Mucosa of stomach (tissue), 1 donor: ENCODE measurements at regions not wholly inside any gene's neighbourhood (a gene's known extent, or its start where the extent isn't known, plus 50 kb on each side); places are given as distances from the start of the nearest gene placed in this dataset.
"Not testable (repeated sequence)": the region's sequence is repeated elsewhere in the genome, so short reads cannot be mapped to it uniquely, and the experiment has no call there.

Experiments used
- H3K27me3 ChIP-seq: one replicate; pipeline ENCODE4 v1.7.0; 2013; ENCODE audit warnings: mild to moderate bottlenecking, low read length; ENCODE audit not compliant: control insufficient read depth, insufficient read depth
- H3K36me3 ChIP-seq: one replicate; pipeline ENCODE4 v1.7.0; 2013; ENCODE audit warnings: low read length; ENCODE audit not compliant: control insufficient read depth, insufficient read depth
- H3K4me1 ChIP-seq: one replicate; pipeline ENCODE4 v1.7.0; 2013; ENCODE audit warnings: mild to moderate bottlenecking, low read length; ENCODE audit not compliant: control insufficient read depth, insufficient read depth
- H3K4me3 ChIP-seq: one replicate; pipeline ENCODE4 v1.7.0; 2013; ENCODE audit warnings: low read length
- H3K9ac ChIP-seq: one replicate; pipeline ENCODE4 v1.7.0; 2013; ENCODE audit warnings: mild to moderate bottlenecking, low read length, moderate library complexity
- H3K9me3 ChIP-seq: one replicate; pipeline ENCODE4 v1.7.0; 2013; ENCODE audit warnings: mild to moderate bottlenecking, low read length, moderate library complexity; ENCODE audit not compliant: control insufficient read depth
- donor health status: Pancreatic carcinoma.

DNA sequence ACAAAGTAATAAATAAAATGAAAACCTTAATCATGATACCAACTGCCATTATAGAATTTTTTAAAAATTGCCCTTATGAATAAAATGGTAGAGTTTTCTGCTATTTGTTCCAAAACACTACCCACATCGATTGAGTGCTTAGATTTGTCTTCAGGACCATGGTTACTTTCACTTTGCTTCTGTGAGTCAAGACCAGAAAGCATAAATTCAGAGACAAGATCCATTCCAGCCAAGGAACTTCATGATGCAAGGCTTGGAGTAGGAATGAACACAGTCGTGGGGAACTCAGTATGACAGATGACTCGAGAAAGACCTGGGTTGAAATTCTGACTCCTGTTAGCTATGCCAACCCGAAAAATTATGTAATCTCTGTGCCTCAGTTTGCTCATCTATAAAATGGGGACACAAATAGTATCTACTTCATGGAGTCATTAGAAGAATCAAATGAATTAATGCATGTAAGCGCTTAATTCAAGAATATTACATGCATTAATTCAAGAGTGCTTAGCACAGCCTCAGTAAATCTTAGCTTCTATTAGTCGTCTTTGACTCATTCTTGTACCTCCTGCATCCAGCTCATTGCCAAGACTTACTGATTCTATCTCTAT, 72.5 kb upstream of the MYLIP start:
- Histone ChIP-seq H3K4me3 (no peak overlapping the region), H3K27me3 (no peaks in the 10 kb centered on the region), H3K9me3 (no peaks in the 10 kb centered on the region)

DNA sequence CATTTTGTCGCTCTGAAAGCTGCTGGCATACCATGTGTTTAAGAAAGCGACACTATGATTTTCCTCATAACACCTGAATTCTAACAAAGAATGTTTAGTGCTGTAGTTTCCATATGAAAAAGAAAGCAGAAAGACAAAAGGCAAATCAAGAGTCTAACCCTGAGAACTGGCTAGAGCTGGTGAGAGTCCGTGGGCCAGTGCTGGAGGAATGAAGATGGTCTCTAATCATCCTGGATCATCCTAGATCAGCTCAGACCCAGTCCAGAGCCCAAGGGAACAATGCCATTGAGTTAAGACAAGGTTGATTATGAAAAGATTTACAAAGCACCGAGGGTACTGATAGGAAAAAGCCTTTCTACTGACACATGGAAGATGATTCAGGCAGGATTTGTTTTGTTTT, 73.0 kb upstream of the MYLIP start:
- Histone ChIP-seq H3K4me1 (no peaks in the 10 kb centered on the region), H3K4me3 (no peak overlapping the region), H3K9me3 (no peaks in the 10 kb centered on the region), H3K36me3 (no peaks in the 10 kb centered on the region), H3K9ac (no peak overlapping the region), H3K27me3 (no peaks in the 10 kb centered on the region)

More for the DNA sequence above, 72.5 kb upstream of the MYLIP start:
- no peaks in the 10 kb centered on the region for H3K4me1 ChIP-seq
- H3K9ac ChIP-seq: no peak overlapping the region
- H3K36me3 ChIP-seq: no peaks in the 10 kb centered on the region

DNA sequence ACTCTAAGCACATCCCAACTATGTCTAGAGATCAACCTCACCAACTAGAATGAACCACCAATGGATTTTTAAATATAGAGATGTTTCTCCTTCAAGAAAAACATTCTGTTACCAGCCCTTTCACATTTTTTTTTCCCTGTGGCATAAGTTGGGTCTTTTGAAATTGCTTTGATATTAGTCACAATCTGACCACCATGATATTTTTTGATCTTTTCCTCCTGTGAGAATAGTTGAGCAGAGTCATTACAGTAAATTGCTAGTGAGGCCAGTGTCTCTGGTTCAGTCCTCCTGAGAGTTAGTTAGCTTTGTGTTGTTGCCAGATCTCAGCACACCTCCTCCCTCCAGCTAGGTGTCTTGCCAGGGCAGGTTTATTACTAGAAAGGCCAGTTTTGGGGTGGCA, 79.7 kb upstream of the MYLIP start:
- H3K4me3 ChIP-seq: no peak overlapping the region
- H3K36me3 ChIP-seq: no peaks in the 10 kb centered on the region
- H3K4me1 ChIP-seq: peaks cover under 1% of the 10 kb centered on the region
- H3K9ac ChIP-seq: no peak overlapping the region
- no peaks in the 10 kb centered on the region for H3K27me3 ChIP-seq
- H3K9me3 ChIP-seq: no peaks in the 10 kb centered on the region

DNA sequence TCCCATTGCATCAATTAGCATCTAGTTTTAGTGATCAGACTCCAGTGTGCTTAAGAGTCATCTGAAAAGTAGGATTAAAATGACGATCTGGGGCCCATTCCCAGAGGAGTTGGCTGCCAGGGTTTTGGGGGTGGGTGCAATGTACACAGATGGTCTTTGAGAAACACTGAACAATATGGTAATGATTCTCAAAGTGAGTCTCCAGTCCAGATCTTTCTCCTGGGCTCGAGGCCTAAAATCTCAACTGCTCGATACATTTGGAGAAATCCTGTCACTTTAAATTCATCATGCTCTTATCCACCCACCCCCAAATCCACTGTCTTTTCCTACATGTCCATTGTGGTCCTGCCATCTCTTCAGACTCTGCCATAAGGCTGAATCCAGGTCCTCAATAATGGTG, 80.7 kb upstream of the MYLIP start:
- H3K9ac ChIP-seq: no peak overlapping the region
- H3K27me3 ChIP-seq: no peaks in the 10 kb centered on the region
- no peaks in the 10 kb centered on the region for H3K9me3 ChIP-seq
- H3K36me3 ChIP-seq: no peaks in the 10 kb centered on the region
- peaks cover 9% of the 10 kb centered on the region for H3K4me1 ChIP-seq
- no peak overlapping the region for H3K4me3 ChIP-seq

DNA sequence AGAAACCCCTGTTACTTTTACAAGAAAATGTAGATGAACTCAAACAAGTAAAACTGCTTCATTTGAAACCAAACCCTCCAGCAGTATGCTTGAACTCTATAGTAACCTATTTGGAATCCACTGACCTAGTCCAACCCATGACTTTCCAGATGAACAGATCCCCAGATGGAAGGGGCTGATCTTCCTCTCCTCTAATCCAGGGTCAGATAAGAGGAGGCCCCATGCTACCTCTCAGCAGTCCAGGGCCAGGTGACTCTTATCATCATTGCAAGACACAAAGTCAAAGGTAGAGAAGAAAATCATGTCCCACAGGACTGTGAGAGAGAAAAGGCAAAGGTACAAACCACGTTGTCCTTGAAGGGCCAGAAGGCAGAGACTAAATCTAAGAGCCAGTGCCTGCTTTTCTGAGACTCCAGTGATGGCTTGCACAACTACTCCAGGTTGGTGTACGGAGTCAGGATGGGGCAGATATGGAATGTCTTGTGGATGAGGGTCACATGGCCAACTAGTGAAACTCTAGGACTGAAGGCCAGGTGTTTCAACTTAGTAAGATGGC, 81.4 kb upstream of the MYLIP start:
- Histone ChIP-seq H3K36me3 (no peaks in the 10 kb centered on the region), H3K9ac (no peak overlapping the region), H3K27me3 (no peaks in the 10 kb centered on the region), H3K4me3 (no peak overlapping the region), H3K9me3 (no peaks in the 10 kb centered on the region), H3K4me1 (peaks cover 12% of the 10 kb centered on the region)

DNA sequence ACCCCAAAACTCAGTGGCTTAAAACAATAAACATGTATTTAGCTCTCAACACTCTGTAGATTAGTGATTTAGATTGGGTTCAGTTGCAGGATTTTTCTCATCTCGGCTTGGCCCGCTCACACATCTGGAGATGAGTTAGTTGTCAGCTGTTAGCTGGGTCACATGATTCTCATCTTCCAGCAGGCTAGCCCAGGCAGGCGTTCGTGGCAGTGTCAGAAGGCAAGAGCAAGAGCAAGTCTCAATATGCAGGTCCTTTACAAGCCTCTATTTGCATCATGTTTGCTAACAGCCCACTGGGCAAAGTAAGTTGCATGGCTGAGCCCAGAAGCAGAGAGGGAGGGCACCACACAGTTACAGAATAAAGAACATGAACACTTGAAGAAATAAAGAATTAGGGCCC, 83.6 kb upstream of the MYLIP start:
- peaks cover 12% of the 10 kb centered on the region for H3K4me1 ChIP-seq

DNA sequence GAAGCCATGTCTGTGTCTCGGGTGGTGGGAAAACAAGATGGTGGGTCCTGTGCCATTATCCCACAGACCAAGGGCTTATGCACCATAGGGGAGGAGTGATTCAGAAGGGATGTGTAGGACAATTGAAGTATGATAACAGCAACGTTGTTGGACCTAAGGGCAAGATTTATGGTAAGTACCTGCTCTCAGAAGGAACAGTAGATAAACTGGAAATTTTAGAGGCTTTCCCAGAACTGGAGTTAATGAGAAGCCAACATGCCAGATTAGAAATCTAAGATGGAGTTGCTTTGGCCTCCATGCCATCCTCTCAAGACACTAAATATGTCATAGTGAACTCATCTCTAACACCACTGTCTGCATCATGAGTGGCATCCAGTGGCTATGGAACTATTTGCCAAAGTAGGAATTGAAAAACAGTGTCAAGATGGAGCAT, 84.7 kb upstream of the MYLIP start:
- H3K4me3 ChIP-seq: no peak overlapping the region
- H3K9me3 ChIP-seq: no peaks in the 10 kb centered on the region
- no peaks in the 10 kb centered on the region for H3K27me3 ChIP-seq
- H3K9ac ChIP-seq: no peak overlapping the region
- H3K36me3 ChIP-seq: no peaks in the 10 kb centered on the region
- peaks cover 12% of the 10 kb centered on the region for H3K4me1 ChIP-seq

More for the DNA sequence above, 83.6 kb upstream of the MYLIP start:
- no peaks in the 10 kb centered on the region for H3K27me3 ChIP-seq
- H3K4me3 ChIP-seq: no peak overlapping the region
- no peaks in the 10 kb centered on the region for H3K9me3 ChIP-seq
- H3K36me3 ChIP-seq: no peaks in the 10 kb centered on the region
- no peak overlapping the region for H3K9ac ChIP-seq

DNA sequence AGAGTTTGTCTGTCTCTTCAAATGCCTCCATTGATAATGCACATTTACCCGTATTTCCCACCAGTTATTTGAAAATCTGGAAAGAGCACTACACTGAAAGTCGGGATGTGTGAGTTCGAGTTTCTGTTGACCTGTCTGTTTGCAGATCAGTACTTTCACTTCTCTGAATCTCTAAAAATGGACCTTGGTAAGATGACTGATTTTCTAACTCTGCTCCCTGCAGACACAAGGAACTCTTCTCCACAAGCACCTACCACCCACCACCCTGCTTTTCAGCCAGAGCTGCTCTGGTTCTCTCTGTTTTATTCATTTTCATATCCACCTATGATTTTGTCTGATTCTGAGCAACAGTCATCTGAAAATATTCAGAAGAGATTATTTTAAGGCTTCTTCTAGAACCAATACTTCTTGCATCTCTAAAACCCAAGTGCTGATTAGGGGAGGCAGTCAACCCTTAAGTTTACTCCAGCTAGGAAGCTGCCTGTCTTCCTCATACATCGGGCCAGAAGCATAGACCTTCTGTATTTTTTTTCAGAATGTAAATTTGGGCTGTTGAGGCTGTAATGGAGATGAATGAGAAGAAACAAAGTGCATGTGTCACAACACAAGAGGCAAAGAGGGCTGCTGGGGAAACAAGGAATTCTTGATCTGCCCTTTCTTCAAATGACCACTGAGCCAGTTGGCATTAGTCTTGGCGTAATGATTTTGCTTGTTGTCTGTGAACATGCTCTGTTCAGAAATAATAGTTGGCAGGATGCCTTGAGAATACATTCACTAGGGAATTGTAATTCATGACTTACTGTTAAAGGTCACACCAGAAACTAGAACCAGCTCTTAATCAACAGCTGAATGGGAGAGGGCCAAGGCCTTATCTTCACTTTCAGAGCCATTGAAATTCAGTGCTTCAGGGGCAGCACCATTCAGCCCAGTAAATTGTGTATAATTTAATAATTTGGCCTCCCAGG, 85.4 kb upstream of the MYLIP start:
- no peak overlapping the region for H3K9ac ChIP-seq

DNA sequence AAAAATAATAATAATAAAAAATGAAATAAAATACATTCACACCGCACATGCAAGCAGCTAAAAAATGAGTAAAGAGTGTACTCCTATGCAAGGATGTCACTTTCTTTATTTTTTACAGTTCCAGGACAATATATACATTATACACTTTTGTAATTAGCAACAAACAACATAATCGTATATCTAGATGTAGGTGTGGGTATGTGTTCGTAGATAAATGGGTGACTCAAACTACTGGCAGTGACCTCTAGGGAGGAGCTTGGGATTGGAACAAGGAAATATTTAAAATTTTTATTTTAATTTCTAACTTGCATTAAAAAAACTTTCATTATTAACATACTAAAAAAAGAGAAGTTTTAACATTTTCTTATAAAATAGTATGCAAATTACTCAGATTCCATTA, 86.1 kb upstream of the MYLIP start:
- Histone ChIP-seq H3K9ac (no peak overlapping the region), H3K9me3 (no peaks in the 10 kb centered on the region), H3K4me1 (peaks cover 12% of the 10 kb centered on the region), H3K36me3 (no peaks in the 10 kb centered on the region), H3K27me3 (no peaks in the 10 kb centered on the region), H3K4me3 (no peak overlapping the region)

More for the DNA sequence above, 85.4 kb upstream of the MYLIP start:
- Histone ChIP-seq H3K9me3 (no peaks in the 10 kb centered on the region), H3K4me1 (peaks cover 12% of the 10 kb centered on the region), H3K27me3 (no peaks in the 10 kb centered on the region), H3K4me3 (no peak overlapping the region), H3K36me3 (no peaks in the 10 kb centered on the region)

DNA sequence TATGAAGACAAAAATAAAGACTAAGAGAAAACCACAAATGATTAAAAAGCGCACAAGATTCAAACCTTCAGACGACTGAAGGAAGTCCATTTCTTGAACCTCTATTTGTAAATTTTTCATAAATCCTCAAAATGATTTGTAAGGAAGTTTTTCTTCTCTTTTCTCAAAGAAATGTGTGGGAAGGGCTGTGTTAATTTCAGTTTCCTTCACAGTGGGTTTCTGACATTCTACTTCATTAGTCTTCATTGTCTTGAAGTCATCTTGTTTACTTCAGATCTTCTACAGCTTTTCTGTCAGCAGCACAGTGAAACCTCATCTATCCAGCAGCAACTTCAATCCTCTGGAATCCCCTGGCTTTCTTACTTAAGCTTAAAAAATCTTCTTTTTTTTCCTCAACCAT, 87.6 kb upstream of the MYLIP start:
- Histone ChIP-seq H3K4me1 (peaks cover 12% of the 10 kb centered on the region), H3K27me3 (no peaks in the 10 kb centered on the region), H3K36me3 (no peaks in the 10 kb centered on the region), H3K9ac (no peak overlapping the region), H3K4me3 (no peak overlapping the region), H3K9me3 (no peaks in the 10 kb centered on the region)

DNA sequence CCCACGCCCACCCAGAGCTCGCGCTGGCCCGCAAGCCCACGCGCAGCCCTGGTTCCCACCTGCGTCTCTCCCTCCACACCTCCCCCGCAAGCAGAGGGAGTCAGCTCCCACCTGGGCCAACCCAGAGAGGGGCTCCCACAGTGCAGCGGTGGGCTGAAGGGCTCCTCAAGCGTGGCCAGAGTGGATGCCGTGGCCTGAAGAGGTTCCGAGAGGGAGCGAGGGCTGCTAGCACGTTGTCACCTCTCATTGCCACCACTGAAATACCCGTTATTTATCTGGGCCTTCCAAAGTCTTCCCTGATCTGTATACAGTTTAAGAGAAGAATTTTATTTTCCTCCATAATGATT, 88.3 kb upstream of the MYLIP start:
- Histone ChIP-seq H3K4me3 (no peak overlapping the region), H3K9ac (no peak overlapping the region), H3K4me1 (peaks cover 12% of the 10 kb centered on the region), H3K27me3 (no peaks in the 10 kb centered on the region), H3K9me3 (no peaks in the 10 kb centered on the region), H3K36me3 (no peaks in the 10 kb centered on the region)

DNA sequence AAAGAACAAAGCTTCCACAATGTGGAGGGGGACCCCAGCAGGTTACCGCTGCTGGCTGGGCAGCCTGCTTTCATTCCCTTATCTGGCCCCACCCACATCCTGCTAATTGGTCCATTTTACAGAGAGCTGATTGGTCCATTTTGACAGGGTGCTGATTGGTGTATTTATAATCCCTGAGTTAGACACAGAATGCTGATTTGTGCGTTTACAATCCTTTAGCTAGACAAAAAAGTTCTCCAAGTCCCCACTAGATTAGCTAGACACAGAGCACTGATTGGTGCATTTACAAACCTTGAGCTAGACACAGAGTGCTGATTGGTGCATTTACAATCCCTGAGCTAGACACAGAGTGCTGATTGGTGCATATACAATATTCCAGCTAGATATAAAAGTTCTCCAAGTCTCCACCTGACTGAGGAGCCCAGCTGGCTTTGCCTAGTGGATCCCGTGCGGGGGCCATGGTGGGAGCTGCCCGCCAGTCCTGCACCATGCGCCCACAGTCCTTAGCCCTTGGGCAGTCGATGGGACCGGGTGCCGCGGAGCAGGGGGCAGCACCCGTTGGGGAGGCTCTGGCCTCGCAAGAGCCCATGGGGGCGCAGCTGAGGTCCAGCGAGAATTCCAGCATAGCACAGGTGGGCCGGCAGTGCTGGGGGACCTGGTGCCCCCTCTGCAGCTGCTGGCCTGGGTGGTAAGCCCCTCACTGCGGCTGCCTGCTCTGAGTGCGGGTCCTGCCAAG, 88.8 kb upstream of the MYLIP start:
- not testable (repeated sequence) for H3K9ac ChIP-seq, H3K27me3 ChIP-seq, H3K4me3 ChIP-seq, H3K9me3 ChIP-seq, H3K36me3 ChIP-seq
- H3K4me1 ChIP-seq: peaks cover 12% of the 10 kb centered on the region
